GM12872 (cell line): ENCODE measurements at regions not wholly inside any gene's neighbourhood (a gene's known extent, or its start where the extent isn't known, plus 50 kb on each side); places are given as distances from the start of the nearest gene placed in this dataset.
A peak's percentile ranks its signal among the peaks of the same experiment; 100 is the strongest.

Experiments used
- TF ChIP-seq, protein P1 (sequence below): IDR thresholded peaks from 3 replicates; pipeline ENCODE4 v1.5.1; 2011; ENCODE audit warnings: low read depth, mild to moderate bottlenecking, low read length, moderate library complexity; ENCODE audit not compliant: insufficient read depth

DNA sequence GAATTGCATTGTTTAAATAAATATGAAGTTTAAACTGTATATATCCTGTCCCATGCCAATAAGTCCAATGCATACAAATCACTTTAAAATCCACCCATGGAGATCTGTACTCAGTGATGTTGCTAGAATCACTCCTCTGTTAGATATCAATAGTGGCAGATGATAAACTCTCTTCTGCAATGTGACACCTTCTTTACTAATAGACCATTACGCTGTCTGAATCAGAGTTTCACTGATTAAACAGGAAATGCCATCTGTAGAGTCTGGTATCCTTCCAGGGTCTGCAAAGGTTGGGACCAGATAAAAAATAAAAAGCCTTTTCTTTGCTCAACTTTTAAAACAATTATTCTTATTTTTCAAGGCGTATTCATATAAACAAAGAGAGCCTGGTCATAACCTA, 134.5 kb downstream of the EDN3 start:
- TF ChIP-seq, protein P1, sequence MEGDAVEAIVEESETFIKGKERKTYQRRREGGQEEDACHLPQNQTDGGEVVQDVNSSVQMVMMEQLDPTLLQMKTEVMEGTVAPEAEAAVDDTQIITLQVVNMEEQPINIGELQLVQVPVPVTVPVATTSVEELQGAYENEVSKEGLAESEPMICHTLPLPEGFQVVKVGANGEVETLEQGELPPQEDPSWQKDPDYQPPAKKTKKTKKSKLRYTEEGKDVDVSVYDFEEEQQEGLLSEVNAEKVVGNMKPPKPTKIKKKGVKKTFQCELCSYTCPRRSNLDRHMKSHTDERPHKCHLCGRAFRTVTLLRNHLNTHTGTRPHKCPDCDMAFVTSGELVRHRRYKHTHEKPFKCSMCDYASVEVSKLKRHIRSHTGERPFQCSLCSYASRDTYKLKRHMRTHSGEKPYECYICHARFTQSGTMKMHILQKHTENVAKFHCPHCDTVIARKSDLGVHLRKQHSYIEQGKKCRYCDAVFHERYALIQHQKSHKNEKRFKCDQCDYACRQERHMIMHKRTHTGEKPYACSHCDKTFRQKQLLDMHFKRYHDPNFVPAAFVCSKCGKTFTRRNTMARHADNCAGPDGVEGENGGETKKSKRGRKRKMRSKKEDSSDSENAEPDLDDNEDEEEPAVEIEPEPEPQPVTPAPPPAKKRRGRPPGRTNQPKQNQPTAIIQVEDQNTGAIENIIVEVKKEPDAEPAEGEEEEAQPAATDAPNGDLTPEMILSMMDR = no peak

- TF ChIP-seq, protein P1 = no peak
Observed at GRCh38 chr20:59435518-59435917, 135.1 kb downstream of the EDN3 start.

DNA sequence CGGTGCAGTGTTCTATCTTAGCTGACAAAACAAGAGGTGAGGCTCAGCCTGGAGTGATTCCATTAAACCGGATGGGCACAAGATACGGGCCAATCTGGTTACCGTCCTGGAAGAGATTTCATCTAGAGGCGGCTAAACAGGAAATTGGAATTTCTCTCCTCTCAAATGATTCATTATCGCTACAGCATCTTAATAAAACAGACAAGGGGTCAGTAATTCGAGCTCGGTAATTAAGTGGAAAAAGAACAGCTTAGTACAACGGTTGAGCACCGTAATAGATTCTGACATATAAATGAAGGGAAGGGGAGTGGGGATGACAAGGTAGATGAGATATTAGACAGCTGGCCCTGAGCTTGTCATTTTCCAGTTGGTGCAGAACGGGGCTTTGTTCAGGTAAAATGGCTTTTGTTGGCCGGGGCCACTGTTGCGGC, 137.2 kb downstream of the EDN3 start:
- TF ChIP-seq, protein P1 = no peak

- TF ChIP-seq, protein P1 = no peak
Observed at GRCh38 chr20:59438201-59438600, 137.8 kb downstream of the EDN3 start.

- TF ChIP-seq, protein P1 = peak; percentile 21; the same call in 1 of the 3 replicates
Observed at GRCh38 chr20:59439243-59439642, 138.8 kb downstream of the EDN3 start.

DNA sequence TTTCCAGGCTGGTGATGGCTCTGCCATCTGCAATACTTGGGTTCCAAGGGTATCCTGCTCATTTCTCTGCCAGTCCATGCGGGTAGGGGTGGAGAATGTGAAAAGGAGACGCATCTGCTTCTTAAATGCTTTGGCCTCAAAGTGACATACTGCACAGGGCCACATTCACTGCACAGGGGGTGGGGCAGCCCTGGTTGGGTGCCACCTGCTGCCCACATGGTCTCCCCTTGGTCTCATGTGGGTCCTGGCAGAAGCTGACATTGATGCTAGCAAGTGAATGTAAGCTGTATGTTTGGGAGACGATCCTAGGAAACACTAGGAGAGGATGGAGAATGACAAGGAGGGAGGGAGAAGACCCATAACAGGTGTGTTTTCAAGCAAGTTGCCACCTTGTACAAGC, 140.9 kb downstream of the EDN3 start:
- TF ChIP-seq, protein P1 = no peak

DNA sequence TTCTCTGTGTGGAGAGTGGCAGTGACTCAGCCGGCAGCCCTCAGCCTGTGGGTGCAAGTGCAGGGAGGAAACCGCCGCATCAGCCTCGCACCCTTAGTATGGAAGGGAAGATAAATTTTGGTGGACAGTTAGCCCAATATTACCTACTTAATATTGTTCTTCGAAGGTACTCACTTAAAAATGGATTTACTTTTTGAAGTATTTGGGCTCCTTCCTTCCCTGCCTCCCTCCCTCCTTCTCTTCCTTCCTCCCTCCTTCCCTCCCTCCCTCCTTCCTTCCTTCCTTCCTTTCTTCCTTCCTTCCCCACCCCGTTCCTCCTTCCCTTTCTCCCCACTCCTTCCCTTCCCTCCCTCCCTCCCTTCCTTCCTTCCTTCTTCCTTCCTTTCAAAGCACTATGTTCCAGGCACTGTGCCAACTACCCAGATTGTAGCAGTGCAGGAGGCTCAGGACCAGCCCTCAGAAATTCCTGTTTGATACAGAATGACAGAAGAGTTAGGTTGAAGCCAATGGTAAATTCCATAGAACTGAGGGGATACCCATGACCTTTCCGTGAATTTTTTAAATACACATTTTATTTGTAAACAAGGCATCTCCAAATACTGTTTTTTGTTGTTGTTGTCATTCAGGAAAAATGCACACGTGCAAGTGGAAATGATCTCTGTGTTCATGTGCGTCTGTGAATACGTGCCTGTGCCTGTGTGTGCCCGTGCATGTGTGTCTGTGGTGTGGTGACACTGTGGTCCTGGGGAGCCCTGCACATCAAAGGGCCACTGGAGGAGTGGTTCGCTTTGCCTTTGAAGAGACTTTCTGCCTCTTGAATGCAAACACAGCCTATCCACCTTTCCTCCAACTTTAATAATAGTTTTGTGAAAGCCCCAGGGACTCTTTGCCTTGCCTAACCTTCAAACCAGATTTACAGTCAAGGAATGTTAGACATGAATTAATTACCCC, 141.7 kb downstream of the EDN3 start:
- TF ChIP-seq, protein P1 = no peak
